H9 (cell line): ENCODE measurements at regions not wholly inside any gene's neighbourhood (a gene's known extent, or its start where the extent isn't known, plus 50 kb on each side); places are given as distances from the start of the nearest gene placed in this dataset.

Experiments used
- DNase-seq: peaks from one replicate; pipeline ENCODE4 v3.0.0-alpha.2; 2017
- H2AFZ ChIP-seq: one replicate; pipeline ENCODE4 v1.6.1; 2013; ENCODE audit warnings: mild to moderate bottlenecking, low read length, control low read depth, moderate library complexity
- H2AK5ac ChIP-seq: 2 replicates; pipeline ENCODE4 v1.6.1; 2013; ENCODE audit warnings: low read length, control low read depth, mixed read lengths; ENCODE audit not compliant: insufficient read length
- H2BK120ac ChIP-seq: one replicate; pipeline ENCODE4 v1.6.1; 2013; ENCODE audit warnings: low read depth, mild to moderate bottlenecking, low read length, control low read depth, inconsistent platforms; ENCODE audit not compliant: poor library complexity, severe bottlenecking
- H2BK12ac ChIP-seq: 2 replicates; pipeline ENCODE4 v1.6.1; 2013; ENCODE audit warnings: low read length, control low read depth, mixed read lengths, low read depth; ENCODE audit not compliant: insufficient read length
- H2BK15ac ChIP-seq: 2 replicates; pipeline ENCODE4 v1.6.1; 2013; ENCODE audit warnings: low read depth, low read length, control low read depth
- H2BK20ac ChIP-seq: one replicate; pipeline ENCODE4 v1.6.1; 2013; ENCODE audit warnings: low read depth, mild to moderate bottlenecking, low read length, control low read depth, inconsistent platforms; ENCODE audit not compliant: poor library complexity, severe bottlenecking
- H2BK5ac ChIP-seq: 2 replicates; pipeline ENCODE4 v1.6.1; 2013; ENCODE audit warnings: low read length, control low read depth, mixed read lengths; ENCODE audit not compliant: insufficient read length
- H3K14ac ChIP-seq: 2 replicates; pipeline ENCODE4 v1.6.1; 2013; ENCODE audit warnings: low read length, control low read depth; ENCODE audit not compliant: insufficient read depth
- H3K18ac ChIP-seq: 2 replicates; pipeline ENCODE4 v1.6.1; 2013; ENCODE audit warnings: low read depth, mild to moderate bottlenecking, mixed read lengths, low read length, control low read depth; ENCODE audit not compliant: insufficient read length
- H3K23ac ChIP-seq: 2 replicates; pipeline ENCODE4 v1.6.1; 2013; ENCODE audit warnings: low read length, control low read depth, mixed read lengths, low read depth; ENCODE audit not compliant: insufficient read length
- H3K23me2 ChIP-seq: 2 replicates; pipeline ENCODE4 v1.6.1; 2013; ENCODE audit warnings: low read depth, mild to moderate bottlenecking, mixed read lengths, low read length, control low read depth; ENCODE audit not compliant: insufficient read length, poor library complexity, severe bottlenecking
- H3K27ac ChIP-seq: 2 replicates; pipeline ENCODE4 v1.5.1; 2013; ENCODE audit warnings: low read length, control low read depth, mixed read lengths, low read depth; ENCODE audit not compliant: insufficient read length
- H3K27me3 ChIP-seq: 2 replicates; pipeline ENCODE4 v1.6.1; 2013; ENCODE audit warnings: low read length, control low read depth, inconsistent platforms; ENCODE audit not compliant: insufficient read depth
- H3K4ac ChIP-seq: 2 replicates; pipeline ENCODE4 v1.6.1; 2013; ENCODE audit warnings: low read depth, mild to moderate bottlenecking, control low read depth, inconsistent platforms, low read length, moderate library complexity
- H3K4me1 ChIP-seq: 2 replicates; pipeline ENCODE4 v1.6.1; 2013; ENCODE audit warnings: low read length, control low read depth, inconsistent platforms; ENCODE audit not compliant: insufficient read depth
- H3K4me2 ChIP-seq: 2 replicates; pipeline ENCODE4 v1.6.1; 2013; ENCODE audit warnings: low read length, control low read depth, mixed read lengths; ENCODE audit not compliant: insufficient read length, insufficient read depth
- H3K56ac ChIP-seq: 2 replicates; pipeline ENCODE4 v1.6.1; 2013; ENCODE audit warnings: low read depth, mild to moderate bottlenecking, mixed read lengths, low read length, control low read depth; ENCODE audit not compliant: insufficient read length
- H3K79me1 ChIP-seq: 2 replicates; pipeline ENCODE4 v1.6.1; 2013; ENCODE audit warnings: low read depth, mild to moderate bottlenecking, moderate library complexity, low read length, control low read depth, inconsistent platforms; ENCODE audit not compliant: insufficient read depth, poor library complexity, severe bottlenecking
- H3K79me2 ChIP-seq: 2 replicates; pipeline ENCODE4 v1.6.1; 2013; ENCODE audit warnings: low read length, control low read depth, inconsistent platforms; ENCODE audit not compliant: insufficient read depth
- H3K9ac ChIP-seq: 2 replicates; pipeline ENCODE4 v1.6.1; 2013; ENCODE audit warnings: low read length, control low read depth, mixed read lengths; ENCODE audit not compliant: insufficient read length; ENCODE audit errors: extremely low read depth
- H3K9me3 ChIP-seq: one replicate; pipeline ENCODE4 v1.6.1; 2013; ENCODE audit warnings: low read depth, low read length, inconsistent platforms; ENCODE audit not compliant: control insufficient read depth
- H3T11ph ChIP-seq: one replicate; pipeline ENCODE4 v1.6.1; 2013; ENCODE audit warnings: mild to moderate bottlenecking, low read length, control low read depth, inconsistent platforms
- H4K20me1 ChIP-seq: one replicate; pipeline ENCODE4 v1.6.1; 2013; ENCODE audit not compliant: control insufficient read depth, insufficient read length, insufficient read depth
- H4K5ac ChIP-seq: 2 replicates; pipeline ENCODE4 v1.6.1; 2013; ENCODE audit warnings: low read depth, mild to moderate bottlenecking, mixed read lengths, low read length, control low read depth; ENCODE audit not compliant: insufficient read length
- H4K8ac ChIP-seq: replicated peaks from 2 replicates; pipeline ENCODE4 v1.6.1; 2013; ENCODE audit warnings: low read length, control low read depth, mixed read lengths, low read depth; ENCODE audit not compliant: insufficient read length
- H4K91ac ChIP-seq: 2 replicates; pipeline ENCODE4 v1.6.1; 2013; ENCODE audit warnings: low read depth, mild to moderate bottlenecking, moderate library complexity, mixed read lengths, low read length, control low read depth; ENCODE audit not compliant: insufficient read length
- H3K27ac Mint-ChIP-seq, 3 experiments: 2 replicates in 2 of 3; 3 replicates in 1 of 3; pipeline ENCODE4 v1.8.0; 2020 to 2021; ENCODE audit warnings: mixed read lengths in 3 of 3, mild to moderate bottlenecking in 1 of 3, moderate library complexity in 1 of 3
- H3K27me3 Mint-ChIP-seq: 2 replicates; pipeline ENCODE4 v1.8.0; 2021; ENCODE audit warnings: low read depth, mild to moderate bottlenecking, moderate library complexity, mixed read lengths
- H3K36me3 Mint-ChIP-seq, 3 experiments: 2 replicates in 2 of 3; 3 replicates in 1 of 3; pipeline ENCODE4 v1.8.0; 2020 to 2021; ENCODE audit warnings: low read depth in 3 of 3, mixed read lengths in 3 of 3; ENCODE audit not compliant: insufficient read depth in 1 of 3
- H3K4me1 Mint-ChIP-seq, 2 experiments: 2 replicates each; pipeline ENCODE4 v1.8.0; 2020; ENCODE audit warnings: mixed read lengths in 2 of 2
- H3K4me3 Mint-ChIP-seq, 2 experiments: 2 replicates in 1 of 2; 3 replicates in 1 of 2; pipeline ENCODE4 v1.8.0; 2020 to 2021; ENCODE audit warnings: mild to moderate bottlenecking in 2 of 2, mixed read lengths in 2 of 2, moderate library complexity in 1 of 2
- H3K9me3 Mint-ChIP-seq, 2 experiments: 2 replicates in 1 of 2; 3 replicates in 1 of 2; pipeline ENCODE4 v1.8.0; 2020; ENCODE audit warnings: mild to moderate bottlenecking in 2 of 2, mixed read lengths in 2 of 2, moderate library complexity in 1 of 2
- WGBS: extraction: QIAGEN DNeasy Blood & Tissue Kit; methylation state at CpG from one replicate; pipeline ENCODE4 v1.1.7; 2013; ENCODE audit warnings: missing lambda C conversion rate, low lambda C conversion rate, mixed read lengths; ENCODE audit not compliant: insufficient read length; ENCODE audit errors: extremely low coverage; 5-methylcytosine and 5-hydroxymethylcytosine counted together
- TF ChIP-seq, protein P1 (sequence below): fragments of 200-600 bp; sonication (generic); conservative IDR thresholded peaks from 3 replicates; pipeline ENCODE4 v1.8.0; 2021; ENCODE audit warnings: antibody characterized with exemption, mild to moderate bottlenecking

DNA sequence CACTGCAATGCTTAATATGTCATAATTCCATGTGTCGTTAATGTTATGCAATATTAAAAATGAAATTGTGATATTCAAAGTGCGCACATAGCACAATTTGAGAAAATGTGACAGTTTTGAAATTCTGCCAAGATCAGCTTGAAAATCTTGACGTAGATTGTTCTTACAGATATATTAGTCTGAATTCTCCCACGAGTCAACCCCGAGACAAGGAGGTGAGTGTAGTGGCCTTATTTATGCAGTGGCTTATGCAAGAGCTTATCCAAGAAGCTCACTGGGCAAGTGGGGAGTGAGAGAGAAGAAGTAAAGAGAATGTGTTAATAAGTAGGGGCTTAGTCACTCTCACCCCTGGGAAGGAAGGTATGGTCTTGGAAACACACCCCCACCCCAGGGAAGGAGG, 286.1 kb upstream of the STS start:
- no peak overlapping the region for H2BK20ac ChIP-seq
- H4K20me1 ChIP-seq, result no peaks in the 10 kb centered on the region
- DNase-seq, result no peak
- Mint-ChIP-seq H3K4me1 (peaks cover 34 to 40% of the 10 kb centered on the region in 2 experiments), H3K4me3 (no peak overlapping the region), H3K36me3 (peaks cover 42 to 59% (median 48%) of the 10 kb centered on the region in 3 experiments), H3K9me3 (peaks cover 42 to 45% of the 10 kb centered on the region in 2 experiments), H3K27ac (peak overlapping the region in 2 of 3 experiments; percentile 24 to 52; a peak in 2 of 7 replicates), H3K27me3 (no peaks in the 10 kb centered on the region; the same call in 1 of the 2 replicates)
- no peak overlapping the region for H3K4me2 ChIP-seq
- H2AFZ ChIP-seq, result no peak overlapping the region
- peaks cover 30% of the 10 kb centered on the region for H3K9me3 ChIP-seq
- TF ChIP-seq, protein P1, sequence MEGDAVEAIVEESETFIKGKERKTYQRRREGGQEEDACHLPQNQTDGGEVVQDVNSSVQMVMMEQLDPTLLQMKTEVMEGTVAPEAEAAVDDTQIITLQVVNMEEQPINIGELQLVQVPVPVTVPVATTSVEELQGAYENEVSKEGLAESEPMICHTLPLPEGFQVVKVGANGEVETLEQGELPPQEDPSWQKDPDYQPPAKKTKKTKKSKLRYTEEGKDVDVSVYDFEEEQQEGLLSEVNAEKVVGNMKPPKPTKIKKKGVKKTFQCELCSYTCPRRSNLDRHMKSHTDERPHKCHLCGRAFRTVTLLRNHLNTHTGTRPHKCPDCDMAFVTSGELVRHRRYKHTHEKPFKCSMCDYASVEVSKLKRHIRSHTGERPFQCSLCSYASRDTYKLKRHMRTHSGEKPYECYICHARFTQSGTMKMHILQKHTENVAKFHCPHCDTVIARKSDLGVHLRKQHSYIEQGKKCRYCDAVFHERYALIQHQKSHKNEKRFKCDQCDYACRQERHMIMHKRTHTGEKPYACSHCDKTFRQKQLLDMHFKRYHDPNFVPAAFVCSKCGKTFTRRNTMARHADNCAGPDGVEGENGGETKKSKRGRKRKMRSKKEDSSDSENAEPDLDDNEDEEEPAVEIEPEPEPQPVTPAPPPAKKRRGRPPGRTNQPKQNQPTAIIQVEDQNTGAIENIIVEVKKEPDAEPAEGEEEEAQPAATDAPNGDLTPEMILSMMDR, result no peak
- H3K9ac ChIP-seq, result no peak overlapping the region
- H4K8ac ChIP-seq, result no peak overlapping the region
- no peak overlapping the region for H3K4ac ChIP-seq
- no peak overlapping the region for H2BK15ac ChIP-seq
- H3K27me3 ChIP-seq, result no peaks in the 10 kb centered on the region
- H3K23ac ChIP-seq, result no peak overlapping the region
- no peaks in the 10 kb centered on the region; the same call in 1 of the 2 replicates for H3K4me1 ChIP-seq
- WGBS, result no CpG with 5 or more reads among the region's 5 CpGs
- H3K56ac ChIP-seq, result no peak overlapping the region
- H4K91ac ChIP-seq, result no peak overlapping the region
- H3T11ph ChIP-seq, result no peak overlapping the region
- H3K79me1 ChIP-seq, result no peaks in the 10 kb centered on the region
- H3K27ac ChIP-seq, result no peak overlapping the region
- no peak overlapping the region for H2AK5ac ChIP-seq
- no peaks in the 10 kb centered on the region for H3K23me2 ChIP-seq
- H2BK120ac ChIP-seq, result no peak overlapping the region
- H3K18ac ChIP-seq, result no peak overlapping the region
- no peak overlapping the region for H2BK5ac ChIP-seq
- H4K5ac ChIP-seq, result no peak overlapping the region
- H2BK12ac ChIP-seq, result no peak overlapping the region
- H3K14ac ChIP-seq, result no peak overlapping the region
- no peaks in the 10 kb centered on the region for H3K79me2 ChIP-seq
